ENCODE measurements at regions not wholly inside any gene's neighbourhood (a gene's known extent, or its start where the extent isn't known, plus 50 kb on each side); places are given as distances from the start of the nearest gene placed in this dataset.

DNA sequence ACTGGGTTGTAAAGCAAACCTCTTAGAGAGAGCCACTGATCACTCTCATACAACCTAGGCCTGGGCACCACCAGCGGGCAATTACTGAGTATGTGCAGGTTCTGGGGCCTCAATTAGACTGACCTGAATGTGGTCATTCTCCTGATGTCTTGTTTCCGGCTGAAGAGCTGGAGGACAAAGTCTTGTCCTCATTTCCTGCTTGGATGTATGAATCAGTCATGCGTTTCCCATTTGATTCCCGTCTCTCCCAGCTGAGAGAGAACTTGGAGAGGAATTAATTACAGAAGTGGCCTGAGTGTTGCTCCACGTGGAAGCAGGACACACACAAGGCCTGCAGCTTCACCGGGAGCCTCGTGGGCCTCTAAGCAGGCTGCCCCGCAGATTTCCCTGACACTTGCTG is 799.3 kb upstream of the ARGLU1 start:
- no peak for DNase-seq

DNA sequence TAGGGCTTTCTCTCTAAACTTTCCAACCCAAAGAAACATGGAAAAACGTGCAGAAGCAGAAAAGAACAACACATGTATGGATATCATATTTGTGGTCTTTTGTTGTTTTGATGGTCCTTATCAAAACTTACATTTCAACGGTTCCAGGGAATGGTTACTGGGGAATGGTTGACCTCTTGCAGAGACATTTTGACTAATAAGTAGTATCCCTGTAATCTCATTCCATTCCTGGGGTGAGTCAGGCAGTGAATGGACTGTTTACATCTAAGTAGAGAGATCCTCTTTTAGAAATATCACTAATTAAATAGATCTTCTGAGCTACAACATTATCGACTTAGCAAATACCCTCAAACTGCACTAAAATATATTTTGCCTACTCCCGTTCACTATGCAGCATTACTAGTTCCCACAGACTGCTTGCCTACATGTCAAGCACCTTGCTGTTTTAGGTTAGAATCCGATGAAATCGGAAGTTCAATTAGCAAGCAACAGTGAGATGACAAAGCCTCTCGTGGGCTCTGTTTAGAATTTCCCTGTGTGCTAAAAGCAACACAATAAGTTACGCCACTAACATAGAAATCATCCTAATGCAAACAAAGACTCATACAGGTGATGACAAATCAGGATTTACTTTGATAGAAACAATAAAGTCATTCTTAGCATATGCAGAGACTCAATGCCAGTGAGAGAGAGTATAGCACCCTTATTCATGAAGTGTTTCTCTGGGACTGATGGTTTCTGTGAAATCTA is 797.7 kb upstream of the ARGLU1 start:
- no peak for DNase-seq

DNA sequence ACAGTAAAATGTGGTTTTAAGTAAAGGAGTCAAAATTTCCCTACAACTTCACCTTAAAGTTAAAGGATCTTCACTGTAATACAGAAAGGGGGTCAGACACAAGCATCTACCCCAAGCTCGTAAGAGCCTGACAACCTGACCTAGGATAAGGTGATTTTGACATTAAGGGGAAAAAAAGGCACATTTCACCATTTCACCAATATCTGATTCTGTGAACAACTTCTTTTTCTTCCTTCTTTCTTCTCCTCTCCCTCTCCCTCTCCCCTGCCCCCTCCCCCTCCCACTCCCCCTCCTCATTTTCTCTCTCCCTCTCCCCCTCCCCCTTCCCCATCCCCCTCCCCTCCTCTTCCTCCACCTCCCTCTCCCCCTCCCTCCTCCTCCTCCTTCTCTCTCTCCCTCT is 796.7 kb upstream of the ARGLU1 start:
- DNase-seq: no peak

DNA sequence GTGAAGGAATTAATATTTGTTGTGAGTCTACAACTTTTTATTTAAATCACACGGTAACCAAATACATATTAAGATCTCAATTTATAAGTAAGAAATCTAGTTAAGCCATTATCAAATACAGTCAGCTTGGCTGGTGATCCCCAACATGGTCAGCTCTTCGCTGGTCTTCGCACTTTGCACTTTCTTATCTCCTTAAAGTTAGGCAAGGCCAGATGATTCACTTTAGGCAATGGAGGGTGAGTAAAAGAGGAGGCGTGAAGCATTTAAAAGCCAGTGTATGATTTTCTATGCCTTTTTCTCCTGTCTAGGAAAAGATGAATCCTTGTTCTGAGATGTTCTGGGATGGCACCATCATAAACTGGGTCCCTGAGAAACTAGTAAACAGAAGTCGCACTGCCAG is 793.7 kb upstream of the ARGLU1 start:
- DNase-seq: no peak

DNA sequence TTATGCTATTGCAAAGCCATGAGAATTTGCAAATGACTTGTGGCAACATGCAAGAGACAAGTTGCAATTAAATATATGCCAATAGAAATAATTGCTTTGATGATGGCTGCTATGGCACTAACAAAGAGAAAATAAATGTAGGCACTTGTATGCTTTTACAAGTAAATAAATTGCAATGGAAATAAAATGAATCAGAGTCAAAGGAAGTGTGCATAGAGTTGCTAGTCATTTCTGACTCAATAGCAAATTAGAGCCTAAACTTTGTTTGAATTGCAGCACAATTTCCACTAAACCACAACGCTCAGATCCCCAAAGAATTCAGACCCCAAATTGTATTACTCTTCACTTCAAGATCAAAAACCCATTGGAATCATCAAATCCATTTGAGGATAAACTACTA is 792.1 kb upstream of the ARGLU1 start:
- no peak for DNase-seq

DNA sequence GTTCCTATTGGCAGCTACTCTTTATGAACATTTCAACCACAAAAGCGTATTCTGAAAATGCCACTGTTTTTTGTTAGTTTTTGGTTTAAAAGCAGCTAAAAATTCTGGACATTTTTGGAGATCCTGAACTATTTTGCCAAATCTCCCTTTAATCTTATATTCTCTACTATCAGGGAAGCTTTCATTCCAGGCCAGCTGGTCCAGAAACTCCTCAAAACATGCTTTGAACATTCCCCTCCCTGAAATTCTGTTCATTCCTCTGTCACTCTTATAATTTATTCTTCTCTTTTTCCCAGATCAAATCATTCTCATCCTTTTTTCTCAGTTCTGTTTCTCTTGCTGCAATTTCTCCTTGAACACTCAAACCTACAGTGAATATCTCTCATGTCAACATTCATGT is 790.9 kb upstream of the ARGLU1 start:
- DNase-seq: no peak

DNA sequence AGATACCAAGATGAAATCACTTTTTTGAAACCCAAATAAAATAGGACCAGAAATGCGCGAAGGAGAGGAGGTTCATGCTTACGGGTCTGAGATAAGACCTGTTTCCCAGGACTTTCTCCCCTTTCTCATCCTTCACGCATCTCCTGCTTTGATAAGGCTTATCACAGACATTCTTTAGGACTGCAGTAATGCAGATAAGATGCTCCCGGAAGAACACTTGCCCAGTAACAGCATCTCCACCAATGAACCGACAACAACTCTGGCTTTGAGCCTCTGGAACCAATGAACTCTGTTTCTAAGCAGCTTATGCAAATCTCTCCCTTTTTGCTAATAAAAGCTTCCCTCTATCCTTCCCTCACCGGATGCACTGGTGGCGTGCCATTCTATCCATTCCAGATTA is 783.4 kb upstream of the ARGLU1 start:
- DNase-seq: no peak

DNA sequence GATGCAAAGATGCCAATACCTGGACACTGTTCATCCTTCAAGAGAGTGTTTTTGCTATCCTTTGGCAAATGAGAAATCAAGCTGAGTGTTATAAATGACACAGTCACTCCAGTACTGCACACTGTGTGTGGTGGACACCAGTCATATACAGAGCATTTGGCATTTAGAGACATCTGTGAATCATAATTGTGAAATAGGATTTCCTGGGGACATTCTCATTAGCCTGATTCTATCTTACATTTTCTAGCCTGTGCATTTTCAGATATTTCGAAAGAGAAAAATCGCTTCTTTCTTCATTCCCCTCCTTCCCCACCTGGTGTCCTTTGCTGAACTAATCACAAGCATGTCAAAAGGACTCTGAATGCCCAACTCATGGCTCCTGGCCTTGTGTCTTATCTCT is 781.0 kb upstream of the ARGLU1 start:
- DNase-seq: no peak

DNA sequence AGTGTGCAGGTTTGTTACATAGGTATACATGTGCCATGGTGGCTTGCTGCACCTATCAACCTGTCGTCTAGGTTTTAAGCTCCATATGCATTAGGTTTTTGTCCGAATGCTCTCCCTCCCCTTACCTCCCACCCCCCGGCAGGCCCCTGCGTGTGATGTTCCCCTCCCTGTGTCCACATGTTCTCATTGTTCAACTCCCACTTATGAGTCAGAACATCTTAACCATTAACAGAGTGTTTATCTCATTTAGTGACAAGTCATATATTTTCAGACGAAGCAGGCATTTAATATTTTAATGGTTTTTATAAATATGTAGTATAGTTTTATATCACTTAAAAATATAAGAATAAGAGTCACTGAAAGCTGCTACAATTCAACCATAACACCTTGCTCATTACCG is 780.5 kb upstream of the ARGLU1 start:
- DNase-seq: no peak

DNA sequence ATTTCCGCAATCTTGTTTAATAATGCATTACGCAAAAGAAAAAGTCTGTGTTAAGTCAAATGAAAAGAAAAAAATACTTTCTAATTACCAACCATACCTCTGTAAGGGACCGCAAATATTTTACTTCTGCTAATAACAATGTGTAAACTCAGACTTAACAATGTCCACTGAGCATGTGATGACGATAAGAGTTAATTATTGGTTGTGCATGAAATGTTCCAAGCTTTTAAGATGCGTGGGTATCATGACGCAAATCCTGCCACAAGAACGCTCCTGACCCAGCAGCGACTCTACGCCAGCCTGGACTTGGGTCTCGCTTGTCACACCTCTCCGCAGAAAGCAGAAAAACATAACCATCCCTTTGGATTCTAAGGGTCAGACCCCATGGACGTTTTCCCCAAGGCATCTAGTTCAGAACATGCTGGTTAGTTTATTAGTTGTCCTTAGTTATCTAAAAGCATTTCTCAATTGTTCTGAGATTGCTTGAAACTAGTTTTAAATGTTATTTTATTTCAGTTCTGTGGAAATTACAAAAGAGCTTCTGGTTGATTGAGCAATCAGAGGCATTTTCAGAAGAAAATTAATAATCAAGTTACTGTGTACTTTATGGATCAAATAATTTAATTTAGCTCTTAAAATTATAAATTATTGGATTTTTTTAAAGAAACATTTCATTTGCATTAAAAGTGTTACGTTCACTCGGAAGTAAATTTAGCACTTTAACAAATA is 779.9 kb upstream of the ARGLU1 start:
- DNase-seq: no peak

DNA sequence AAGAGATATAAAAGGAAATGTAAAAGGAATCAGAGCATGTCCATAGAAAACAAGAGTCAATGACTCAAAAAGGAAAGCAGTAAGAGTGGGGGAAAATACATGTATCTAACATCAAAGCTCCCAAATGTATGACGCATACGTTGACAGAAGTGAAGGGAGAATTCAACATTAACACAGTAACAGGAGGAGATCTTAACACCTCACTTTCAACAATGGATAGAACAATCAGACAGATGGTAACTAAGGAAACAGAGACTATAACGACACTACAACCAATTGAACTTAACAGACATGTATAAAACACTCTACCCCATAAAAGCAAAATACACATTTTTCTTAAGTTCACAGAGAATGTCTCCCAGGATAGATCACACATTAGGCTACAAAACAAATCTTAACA is 774.8 kb upstream of the ARGLU1 start:
- no peak for DNase-seq

DNA sequence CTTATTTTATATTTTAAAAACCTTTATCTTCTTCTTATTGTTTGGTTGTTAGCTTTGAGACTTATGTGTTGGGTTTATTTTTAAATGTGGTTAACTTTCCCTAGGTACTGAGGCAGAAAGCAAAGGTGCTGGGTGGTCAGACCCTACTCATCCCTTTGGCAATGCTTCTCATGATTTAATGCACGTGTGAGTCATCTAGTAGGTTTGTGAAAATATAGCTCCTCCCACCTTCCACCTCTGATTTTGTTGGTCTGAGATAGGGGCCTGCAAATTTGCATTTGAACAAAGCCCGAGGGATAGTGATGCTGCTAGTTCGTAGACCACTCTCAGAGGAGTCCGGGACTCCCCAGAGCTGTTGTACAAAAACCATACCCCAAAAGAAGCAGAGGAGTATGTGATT is 771.3 kb upstream of the ARGLU1 start:
- no peak for DNase-seq

DNA sequence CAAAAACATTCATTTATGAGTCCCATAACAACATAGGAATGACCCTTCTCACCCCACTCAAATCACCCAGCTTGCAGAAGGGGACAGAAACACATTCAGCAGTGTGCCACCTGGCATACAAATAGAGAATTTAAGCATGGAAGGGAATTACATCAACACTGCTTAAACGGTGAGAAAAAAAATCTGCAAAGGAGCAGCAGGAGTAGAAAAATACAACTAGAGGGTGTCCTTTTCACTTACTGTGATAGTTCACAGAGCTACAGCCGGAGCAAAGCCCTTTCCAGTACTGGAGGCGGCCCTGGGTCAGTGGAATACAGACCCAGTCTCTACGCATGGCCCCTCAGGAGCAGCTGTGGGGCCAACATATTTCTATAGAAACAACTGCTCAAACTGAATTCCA is 764.3 kb upstream of the ARGLU1 start:
- no peak for DNase-seq

DNA sequence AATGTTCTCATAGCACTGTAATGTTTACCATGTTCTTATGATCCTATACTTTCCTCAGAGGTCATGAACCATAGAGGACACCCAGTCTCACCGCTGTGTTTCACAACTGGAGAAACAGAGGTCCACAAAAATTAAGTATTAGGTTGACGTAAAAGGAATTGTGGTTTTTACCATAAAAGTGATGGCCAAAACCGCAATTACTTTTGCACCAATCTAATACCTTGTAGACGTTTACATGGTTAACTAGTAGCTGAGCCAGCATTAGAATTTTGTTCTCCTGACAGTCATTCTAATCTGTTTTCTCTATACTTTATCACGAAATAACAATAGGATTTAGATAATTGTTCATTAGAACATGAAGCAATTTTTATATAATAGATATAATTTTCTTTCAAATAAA is 763.4 kb upstream of the ARGLU1 start:
- DNase-seq: no peak

DNA sequence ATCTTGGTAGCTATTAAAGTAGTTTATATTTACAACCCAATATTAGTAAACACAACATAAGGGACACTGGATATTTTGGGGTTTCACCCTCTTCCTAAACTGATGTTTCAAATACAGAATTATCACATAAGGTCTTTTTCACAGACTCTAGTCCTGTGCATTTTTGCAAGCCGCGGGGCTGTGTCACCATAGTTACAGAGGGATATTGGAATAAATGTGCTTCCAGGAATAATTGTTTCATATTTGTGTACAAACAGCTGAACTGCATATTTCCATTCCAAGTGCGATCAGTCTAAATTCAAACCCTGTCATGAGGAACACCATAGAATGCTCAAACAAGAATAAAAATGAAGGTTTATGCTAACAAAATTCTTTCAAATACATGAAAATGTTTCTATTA is 762.5 kb upstream of the ARGLU1 start:
- no peak for DNase-seq

DNA sequence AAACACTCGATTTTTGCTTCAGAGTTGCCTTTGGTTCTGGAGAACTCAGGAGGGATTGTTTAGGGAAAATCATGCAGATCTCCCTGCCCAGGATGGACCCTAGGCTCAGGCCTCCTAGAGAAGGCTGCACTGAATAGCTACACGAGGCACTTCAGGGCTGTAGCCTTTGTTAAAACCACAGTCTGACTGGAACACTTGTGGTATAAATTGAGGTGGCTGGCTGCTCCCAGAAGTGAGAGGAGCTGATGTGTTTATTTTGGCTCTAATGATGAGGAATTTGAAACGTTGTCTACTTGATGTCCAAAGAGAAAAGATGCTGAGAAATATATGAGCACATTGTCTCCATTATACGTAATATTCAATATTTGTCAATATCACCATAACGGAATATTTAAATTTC is 762.1 kb upstream of the ARGLU1 start:
- no peak for DNase-seq

DNA sequence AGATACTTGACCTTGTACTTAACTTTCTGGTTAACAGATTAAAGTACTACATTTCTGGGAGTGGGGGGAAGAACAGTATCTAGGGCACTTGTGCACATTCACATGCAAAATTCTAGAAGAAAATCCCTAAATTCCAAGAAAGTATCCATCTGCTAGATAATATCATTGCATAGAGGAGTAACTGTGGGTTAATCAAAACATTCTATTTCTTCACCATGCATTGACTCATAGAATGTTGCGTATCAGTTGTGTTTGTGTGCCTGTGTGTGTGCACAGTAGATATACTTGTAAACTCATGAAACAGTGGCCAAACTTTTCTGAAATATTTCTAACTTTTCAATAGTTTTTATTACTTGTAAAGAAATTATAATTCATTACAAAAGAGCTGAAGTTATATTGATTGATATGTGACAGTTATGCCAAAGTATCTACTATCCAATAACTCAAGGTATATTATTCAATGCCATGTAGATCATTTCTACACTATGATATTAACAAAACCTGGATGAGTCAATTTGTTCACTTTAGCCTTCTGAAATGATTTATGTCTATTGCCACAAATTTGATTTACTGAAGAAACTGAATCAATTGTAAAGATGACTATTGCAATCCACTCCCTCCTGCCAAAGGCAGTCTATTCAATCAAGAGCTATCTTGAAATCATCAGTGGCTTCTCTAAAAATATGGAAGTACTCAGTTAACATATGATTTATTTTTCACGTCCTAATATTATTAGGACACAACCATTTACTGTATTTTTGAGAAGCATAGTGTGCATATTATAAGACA is 756.7 kb upstream of the ARGLU1 start:
- DNase-seq: no peak

DNA sequence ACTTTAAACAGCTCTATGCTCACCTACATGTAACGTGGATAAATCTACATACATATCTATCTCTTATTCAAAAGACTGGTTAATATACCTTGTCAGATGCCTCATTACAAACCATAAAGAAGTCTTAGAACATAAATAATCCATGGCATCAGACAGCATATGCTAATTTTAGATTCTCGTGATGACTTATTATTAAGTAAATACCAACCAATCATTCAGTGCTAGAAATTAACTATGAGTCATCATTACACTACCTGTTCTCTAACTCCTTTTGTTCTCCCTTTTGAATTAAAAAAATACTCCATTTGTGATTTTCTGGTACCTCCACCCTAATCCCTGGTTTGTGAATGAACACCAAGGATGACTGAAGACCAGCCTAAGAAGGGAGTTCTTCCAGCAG is 754.3 kb upstream of the ARGLU1 start:
- no peak for DNase-seq

DNA sequence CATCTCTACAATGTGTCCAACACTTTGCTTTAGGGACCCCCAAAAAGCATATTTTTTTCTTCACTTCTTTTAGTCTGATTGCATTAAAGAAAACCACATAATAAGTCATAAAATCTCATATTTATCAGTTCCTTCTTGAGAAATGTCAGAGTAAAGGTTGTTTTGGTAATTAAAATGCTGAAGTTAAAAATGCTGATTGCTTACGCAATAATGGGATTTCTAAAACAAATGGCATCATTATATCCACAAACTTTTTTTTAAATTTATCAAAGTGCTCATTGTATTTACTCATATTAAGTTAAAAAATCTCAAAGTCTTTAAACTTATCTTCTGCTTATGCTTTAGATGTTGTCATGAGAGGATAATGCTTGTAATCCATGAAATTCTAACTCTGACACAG is 737.2 kb upstream of the ARGLU1 start:
- DNase-seq: no peak

DNA sequence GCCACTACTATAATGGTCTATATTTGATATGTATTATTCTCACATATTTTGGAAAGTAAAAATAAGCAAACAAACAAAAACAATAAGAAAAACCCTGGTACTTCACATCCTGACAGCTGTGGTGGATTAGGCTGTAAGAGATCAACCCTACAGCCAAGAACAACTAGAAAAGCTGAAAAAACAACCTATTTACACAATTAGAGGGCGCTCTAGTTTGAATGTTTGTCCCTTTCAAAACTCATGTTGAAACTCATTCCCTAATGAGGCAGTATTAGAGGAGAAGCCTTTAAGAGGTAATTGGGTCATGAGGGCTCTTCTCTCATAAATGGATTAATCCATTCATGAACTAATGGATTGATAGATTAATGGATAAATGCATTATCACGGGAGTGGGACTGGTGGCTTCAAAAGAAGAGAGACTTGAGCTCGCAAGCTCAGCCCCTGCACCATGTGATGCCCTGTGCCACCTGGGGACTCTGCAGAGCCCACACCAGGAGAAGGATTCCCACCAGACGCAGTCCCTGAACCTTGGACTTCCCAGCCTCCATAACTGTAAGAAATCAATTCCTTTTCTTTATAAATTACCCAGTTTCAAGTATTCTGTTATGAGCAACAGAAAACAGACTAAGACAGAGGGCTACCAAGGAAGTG is 733.9 kb upstream of the ARGLU1 start:
- no peak for DNase-seq

DNA sequence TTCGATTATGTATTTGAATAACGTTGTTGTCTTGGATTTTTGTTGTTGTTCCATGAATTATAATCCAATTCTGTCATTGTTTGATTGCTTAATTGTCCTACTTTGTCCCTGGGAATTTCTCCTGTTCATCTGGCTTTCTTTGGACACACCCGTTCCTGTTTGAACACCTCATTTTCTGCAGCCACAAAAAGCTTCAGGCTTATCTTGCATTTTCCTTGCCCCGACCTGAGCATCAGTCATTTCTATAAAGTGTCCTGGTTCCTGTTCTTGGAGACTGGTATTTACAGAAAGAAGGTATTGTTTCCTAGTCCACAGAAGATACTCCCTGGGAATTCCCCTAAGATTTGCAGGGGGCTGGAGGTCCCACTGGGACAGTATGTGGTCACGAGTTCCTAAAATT is 731.8 kb upstream of the ARGLU1 start:
- no peak for DNase-seq

DNA sequence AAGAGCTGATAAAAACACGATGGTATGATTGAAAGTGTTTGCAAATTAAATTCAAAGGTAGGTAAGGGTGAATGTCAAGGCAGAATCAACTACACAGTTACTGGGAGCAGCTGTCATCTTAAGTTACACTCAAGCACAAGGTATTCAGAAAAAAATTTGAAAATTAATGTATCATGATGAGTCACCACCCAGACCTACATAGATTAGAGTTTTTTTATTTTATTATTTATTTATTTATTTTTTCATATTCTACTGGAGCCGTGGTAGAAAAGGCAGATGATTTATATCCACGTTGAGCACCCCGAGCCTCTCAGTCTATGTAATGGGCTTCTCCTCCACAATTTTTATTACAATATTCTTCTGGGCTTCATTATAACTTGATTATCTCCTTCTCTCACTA is 728.9 kb upstream of the ARGLU1 start:
- DNase-seq: no peak

DNA sequence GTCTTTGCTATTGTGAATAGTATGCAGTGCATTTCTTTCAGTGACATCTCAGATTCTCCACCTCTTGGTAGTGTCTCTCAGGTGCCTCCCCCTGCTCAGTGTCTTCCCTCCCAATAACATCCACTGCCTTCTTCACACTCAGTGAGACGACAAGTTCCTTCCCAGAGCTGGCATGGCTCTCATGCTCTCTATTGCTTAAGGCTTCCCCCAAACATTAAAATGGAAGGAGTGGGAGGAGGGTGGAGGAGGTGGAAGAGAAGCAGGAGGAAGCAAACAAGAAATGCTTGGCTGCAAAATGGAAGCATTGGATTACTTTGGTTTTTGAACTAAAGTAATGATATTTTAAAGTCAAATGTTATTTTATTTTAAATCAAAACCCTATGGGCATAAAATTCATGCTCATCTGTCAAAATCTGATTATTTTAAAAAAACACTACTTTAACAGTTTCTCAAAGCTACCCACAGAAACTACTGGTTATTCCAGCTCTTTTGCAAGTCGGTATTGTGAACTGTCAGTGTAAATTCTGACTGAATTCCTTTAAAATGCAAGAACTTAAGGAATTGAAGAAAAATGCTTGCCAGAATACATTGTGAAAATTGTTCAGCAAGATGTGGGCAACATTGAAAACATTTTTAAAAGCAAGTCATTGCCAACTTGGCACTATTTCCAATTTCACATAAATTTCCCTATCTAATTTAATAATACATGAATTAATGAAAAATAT is 727.6 kb upstream of the ARGLU1 start:
- DNase-seq: no peak

Data from stimulated activated CD4-positive, alpha-beta T cell treated with anti-CD3 and anti-CD28 coated beads, Interleukin-4, amount 100 ng/mL, for 24 hours (primary cell).